Esophagus squamous epithelium (tissue), 4 donors: ENCODE measurements at regions not wholly inside any gene's neighbourhood (a gene's known extent, or its start where the extent isn't known, plus 50 kb on each side); places are given as distances from the start of the nearest gene placed in this dataset.

Experiments used
- CTCF ChIP-seq, 6 experiments: fragments of 450-650 bp in 4 of 6; fragments of 200-600 bp in 2 of 6; sonication (generic) in 2 of 6; IDR thresholded peaks; one replicate each; pipeline ENCODE4 v1.5.1; 2016 to 2019; ENCODE audit warnings: antibody characterized with exemption in 6 of 6, mild to moderate bottlenecking in 4 of 6, moderate library complexity in 4 of 6
- POLR2A ChIP-seq, 4 donors: fragments of 450-650 bp; IDR thresholded peaks; one replicate each; pipeline ENCODE4 v1.6.1; 2017; ENCODE audit warnings: antibody characterized with exemption in 4 of 4, mild to moderate bottlenecking in 4 of 4, moderate library complexity in 3 of 4

- TF ChIP-seq CTCF (IDR thresholded peaks at IDR 0.05) (no peak), POLR2A (IDR thresholded peaks at IDR 0.05) (no peak)
Observed at GRCh38 chr13:104422668-104423067, 1356.5 kb upstream of the SLC10A2 start.
